ENCODE measurements at regions not wholly inside any gene's neighbourhood (a gene's known extent, or its start where the extent isn't known, plus 50 kb on each side); places are given as distances from the start of the nearest gene placed in this dataset.

DNA sequence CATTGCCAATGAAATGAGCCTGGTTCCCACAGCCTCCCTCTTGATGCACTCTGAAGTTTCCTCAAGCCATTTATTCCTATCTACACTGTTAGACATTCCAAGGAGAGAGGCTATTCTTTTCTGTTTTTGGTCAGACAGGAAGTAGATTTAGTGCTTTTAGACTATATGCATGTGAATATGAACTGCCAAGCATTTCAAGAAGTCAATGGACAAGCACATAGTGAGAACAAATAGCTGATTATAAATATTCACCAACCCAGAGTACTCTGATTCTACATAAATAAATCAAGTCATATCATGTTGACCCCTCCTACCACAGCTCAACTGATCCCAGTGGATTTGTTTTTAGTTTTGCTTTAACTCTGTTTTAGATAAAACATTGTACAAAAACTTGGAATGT, 412.5 kb upstream of the RARB start:
- DNase-seq: no peak

DNA sequence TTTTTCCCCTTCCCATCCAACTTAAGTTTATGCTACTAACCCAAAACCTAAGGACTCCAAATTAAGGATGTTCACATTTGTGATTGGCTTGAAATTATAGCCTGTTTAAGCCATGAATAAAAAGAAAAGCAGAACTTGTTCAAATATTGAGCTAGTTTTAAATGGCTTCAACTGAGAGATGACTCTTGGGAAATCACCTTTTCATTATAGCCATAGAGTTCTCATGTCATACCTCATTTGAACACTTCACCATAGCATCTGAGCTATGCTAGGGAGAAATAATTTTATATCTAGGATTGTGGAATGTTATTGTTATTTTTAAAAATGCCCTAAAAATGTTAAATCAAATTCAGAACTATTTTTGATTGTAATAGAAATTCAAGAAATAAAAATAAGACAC, 409.2 kb upstream of the RARB start:
- no peak for DNase-seq

DNA sequence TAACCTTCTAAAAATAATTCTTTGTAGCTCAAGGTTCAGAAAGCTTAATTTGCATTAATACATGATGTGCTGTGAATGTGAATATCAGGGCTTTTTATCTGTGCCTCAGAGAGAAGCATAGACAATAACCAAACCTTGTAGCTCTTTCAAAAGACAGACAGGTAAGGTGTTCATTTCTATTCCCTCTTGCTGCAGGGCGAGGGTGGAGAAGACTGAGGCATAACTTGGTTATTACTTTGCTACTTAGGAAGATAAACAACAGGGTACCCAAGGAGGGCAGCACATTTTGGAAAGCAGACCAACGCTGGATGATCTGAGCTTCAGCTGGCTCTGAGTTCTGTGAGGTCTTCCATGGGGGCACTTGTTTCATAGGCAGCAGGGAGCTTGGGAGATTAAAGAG, 408.6 kb upstream of the RARB start:
- no peak for DNase-seq

DNA sequence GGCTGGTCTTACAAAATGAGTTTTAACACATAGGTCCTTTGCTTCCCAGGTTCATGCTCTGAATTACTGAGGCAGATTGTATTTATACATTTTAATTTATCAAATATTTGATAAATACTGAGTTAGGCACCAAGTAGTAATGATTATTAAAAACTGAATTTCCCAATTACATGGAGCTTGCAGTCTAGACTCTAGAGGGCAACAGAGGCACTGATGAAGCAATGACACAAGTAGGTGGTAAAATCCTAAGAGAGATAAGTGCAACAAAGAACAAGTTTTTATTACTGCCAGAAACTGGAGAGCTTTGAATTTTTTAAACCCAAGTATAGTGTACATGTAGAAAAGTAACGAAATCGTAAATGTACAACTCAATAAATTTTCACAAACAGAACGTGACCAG, 406.2 kb upstream of the RARB start:
- peak; percentile 36 for DNase-seq

DNA sequence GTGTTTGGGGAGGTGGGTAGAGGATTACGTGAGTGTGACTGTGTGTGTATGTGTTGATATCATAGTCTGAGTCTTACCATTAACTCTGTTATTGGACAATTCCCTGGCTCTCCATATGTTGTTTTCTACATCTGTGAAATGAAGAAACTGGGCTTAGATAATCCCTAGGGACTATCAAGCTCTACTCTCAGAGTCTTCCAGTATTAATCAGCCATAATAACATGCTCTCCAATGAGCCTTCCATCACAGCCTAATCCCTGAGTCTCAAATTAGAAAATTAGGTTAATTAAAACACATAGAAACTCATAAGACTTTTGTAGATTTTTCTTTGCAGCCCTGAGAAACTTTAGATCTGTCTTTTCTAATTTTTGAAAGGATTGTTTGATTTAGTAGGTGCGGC, 404.2 kb upstream of the RARB start:
- no peak for DNase-seq

DNA sequence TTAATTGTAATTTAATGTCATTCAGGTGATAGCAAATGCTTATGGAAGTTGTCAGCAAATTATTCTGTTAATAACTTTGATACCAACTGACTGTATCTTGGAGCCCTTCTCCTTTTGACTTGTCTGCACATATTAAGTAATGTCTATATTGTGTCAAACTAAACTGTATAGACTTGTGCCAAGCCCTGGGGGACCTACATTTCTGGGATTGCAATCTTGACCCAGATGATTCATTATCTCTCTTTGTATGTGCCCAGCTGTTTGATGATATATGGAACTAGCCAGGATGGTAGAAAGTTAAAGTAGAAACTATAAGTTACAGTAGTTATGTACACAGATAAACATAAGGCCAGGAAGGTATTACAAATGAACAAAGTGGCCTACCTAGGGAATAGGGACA, 402.8 kb upstream of the RARB start:
- DNase-seq: peak; percentile 40

DNA sequence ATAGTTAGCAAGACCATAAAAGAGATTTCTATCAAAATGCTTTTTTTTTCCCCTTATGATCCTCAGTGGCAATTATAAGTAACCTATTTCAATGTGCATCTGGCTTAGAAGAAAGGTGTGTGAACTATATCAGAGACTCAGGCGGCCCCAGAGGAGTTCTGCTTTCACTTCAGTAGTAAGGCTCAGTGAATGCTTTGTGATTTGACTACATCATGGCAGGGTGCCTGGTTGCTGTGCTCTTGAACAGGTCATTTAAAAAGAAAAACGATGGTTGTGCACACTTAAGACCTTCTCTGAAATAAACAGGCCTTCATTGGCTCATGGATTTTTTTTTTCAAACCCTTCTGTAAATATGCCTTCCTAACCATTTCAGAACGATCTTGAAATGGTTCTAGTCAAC, 400.4 kb upstream of the RARB start:
- no peak for DNase-seq

DNA sequence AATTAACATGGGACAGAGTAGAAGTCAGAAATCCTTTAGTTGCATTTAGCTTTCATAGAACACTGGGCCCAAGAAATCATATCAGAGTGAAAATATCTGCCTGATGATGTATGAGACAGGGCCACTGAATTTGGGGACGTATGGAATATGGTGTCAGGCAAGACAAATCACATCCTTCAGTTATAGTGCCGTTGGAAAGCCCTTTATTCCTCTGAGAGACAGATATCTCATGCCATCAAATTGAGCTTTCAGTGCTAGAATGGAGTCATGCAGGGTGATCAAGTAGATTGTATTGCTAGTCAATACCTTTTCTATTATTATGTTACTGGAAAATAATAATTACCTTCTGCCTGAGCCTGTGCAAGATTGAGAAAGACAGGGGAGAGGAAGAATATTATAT, 398.2 kb upstream of the RARB start:
- no peak for DNase-seq

DNA sequence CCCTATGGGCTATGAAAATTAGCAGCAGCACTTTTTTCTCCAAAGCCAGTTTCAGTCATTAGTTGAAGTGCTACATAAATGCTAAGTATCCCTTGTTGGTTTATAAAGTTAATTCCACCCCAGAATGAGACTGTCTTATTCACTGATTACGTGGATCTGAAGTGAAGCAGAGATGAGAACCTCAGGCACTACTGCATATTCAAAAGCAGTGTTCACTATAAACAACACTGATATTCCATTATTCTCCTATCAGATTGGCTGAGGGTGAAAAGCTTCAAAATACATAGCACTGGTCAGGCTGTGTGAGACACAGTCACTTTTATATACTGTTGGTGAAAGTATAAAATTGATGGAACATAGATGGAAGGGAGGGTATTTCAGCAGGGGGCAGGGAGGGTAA, 395.7 kb upstream of the RARB start:
- no peak for DNase-seq

DNA sequence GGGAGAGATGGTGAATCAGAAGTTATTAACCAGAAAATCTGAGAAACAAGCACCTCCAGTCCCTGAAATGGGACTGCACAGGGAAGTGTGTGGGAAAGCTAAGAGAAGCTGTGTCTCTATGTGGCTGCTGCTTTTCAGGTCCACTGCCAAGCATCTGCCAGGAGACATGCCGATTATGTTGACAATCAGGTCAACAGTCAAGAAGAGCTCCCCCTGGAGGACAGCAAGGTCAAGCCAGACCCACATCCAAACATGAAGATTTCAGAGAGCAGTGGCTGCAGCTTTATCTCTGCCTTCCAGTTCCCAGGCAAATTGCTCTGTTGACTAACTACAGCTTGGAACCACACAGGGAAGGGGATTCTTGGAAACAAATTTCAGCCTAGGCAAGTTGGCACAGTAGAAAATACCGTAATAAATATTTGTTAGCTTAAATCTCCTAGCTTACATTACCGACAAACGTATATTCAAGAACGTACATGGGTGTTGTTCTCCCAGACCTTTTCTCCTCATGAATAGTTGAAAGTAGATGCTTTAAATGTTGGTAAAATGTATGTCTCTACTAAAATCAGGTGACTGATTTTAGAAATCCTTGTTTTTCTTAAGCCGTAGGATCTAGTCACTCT, 394.5 kb upstream of the RARB start:
- DNase-seq: peak; percentile 48

DNA sequence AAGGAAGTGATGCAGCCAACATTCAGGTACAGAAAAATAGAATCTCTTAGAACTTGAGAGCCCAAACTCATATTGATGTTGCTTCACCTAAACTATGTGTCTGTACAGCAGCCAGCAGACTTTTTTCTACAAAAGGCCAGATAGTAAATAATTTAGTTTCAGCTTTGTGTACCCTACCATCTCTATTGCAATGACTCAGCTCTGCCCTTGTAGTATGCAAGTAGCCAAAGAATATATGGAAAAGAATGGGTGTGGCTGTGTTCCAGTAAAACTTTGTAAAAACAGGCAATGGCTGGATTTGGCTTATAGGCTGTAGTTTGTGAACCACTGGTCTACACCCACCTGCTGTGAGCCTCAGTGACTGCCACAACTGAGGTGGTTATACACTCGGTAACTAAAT, 392.5 kb upstream of the RARB start:
- peak; percentile 41 for DNase-seq

DNA sequence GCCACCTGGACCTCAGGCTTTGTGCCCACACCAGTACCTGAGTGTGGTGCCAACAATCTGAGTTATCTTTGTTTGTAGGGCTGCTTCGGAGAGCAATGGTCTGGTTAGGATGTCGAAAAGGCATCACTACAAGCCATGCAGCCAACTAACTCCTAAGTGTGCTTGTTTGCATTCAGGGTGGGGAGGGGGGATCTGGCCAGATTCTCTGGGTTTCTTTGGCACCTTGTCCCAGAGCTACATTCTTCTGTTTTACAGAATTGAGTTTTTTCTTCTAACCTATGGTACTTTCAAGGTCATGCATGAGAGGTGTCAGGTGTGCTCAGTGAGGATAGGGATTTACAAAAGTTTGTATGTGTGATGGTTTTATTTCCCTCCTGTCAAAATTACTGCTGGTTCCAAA, 391.4 kb upstream of the RARB start:
- no peak for DNase-seq

DNA sequence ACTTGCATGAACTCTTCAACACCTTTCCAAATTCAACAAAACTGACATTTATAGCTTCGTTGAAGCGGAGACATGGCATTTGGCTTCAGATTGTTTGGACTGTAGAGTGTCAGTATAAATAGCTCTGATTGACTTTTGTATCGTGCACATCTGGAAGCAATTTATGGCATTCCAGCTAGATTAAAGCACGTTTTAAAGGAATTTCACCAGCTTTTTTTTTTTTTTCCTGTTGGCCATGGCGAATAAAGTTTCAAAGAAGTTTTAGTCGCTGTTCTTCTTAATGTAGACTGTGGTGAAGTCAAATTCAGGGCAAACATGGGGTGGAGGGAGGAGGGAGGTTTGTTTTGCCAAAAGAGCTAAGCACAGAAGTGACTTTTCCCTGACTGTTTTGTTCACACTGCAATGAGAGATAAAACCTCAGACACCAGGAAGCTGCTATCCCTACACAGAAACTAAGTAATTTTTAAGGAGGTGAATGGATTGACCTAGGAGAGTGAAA, 391.0 kb upstream of the RARB start:
- peak; percentile 78 for DNase-seq

DNA sequence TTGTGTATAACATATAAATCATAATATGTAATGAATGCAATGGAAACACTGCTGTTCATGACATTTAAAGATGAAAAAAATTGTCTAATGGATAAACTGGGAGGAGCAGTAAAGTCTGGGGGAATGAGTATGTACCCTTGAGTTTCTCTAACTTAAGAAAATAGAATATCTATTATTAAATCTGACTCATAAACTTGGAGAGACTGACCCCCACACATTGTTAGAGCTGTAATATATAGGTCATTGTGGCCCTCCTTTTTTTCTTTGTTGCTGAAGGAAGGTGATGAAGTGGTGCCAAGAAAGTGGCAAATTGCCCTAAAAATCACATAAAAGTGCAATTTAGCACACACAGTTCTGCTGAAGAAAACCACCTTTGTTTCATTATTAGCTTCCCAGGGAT, 389.8 kb upstream of the RARB start:
- DNase-seq: no peak

DNA sequence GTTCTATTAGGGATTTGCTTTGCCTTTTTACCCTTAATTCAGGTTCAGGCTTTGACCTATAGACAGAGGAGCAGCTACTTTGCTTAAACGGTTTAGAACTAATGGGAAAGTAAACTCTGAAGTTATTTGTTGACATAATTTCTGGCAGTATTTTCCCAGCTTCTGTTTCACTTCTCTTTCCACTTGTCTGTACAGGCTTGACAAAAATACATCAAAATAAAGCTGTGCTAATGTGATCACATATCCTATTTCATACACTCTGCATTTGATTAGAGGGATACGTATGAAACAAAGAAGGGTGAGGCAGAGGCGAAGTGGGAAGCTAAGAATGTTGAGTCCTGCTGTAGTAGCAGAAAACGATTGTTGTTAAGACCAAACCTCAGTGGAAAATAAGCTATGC, 389.1 kb upstream of the RARB start:
- DNase-seq: no peak

DNA sequence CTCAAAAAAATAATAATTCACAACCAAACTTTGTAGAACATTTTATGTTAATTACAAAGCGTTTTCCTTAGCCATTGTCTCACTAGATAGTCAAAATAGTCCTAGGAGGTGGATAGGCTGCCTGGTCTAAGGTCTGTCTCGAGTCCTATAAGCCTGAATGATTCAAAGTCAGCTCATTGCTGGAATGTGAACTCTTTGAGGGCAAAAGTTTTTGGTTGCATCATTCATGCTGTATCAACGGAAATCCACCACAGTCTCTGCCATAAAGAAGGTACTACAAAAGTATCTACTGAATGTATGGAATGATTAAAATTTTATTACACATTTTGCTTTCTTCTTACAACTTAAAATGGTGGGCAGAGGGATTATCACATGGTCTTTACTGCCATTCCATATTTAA, 387.3 kb upstream of the RARB start:
- peak; percentile 84 for DNase-seq

DNA sequence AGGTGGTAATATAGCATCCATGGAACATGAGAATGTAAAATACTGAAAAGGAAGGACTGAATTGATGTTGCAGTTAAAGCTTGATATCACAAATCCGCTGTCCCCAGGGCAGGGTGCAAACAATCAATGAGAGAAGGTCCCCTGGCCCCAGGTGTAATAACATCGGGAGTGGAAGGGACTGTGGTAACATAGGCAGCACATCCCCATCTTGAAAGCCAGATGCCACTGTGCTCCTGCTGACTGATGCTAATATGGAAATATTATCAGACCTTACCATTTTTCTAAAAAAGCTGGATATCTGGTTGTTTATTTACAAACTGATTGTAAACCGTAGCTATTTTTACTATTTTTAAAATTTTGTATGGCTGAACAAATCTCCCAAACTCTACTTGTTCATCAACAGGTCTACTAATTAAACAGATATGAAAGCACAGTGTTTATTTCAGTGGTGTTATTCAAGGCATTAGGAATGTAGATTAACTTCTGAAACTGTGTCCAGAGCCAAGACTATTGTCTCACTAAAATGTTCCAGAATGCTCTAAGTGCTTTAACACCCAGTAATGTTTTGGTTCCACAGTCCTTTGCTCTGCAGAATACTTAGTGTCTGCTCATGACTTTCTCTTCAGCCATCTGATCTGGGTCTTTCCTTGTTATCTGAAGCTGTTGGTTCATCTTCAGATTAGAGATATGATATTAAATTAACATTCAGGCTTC, 386.0 kb upstream of the RARB start:
- DNase-seq: no peak

DNA sequence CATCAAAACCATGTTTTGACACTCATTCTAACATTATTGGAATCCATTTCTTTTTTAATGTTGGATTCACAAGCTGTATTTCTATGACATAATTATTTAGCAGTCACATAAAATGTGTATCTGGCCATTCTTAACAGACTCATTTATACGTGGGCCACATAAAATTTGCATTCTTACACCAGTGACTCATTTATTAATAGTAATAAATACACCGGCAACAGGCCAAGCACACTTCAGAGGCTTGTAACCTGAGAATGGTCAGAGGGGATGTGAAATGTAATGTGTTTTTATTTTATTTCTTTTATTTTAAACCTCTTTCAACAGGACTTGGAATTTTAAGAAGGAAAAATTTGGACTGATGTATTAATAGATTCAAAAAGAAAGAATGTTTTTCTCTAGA, 384.9 kb upstream of the RARB start:
- peak; percentile 37 for DNase-seq

DNA sequence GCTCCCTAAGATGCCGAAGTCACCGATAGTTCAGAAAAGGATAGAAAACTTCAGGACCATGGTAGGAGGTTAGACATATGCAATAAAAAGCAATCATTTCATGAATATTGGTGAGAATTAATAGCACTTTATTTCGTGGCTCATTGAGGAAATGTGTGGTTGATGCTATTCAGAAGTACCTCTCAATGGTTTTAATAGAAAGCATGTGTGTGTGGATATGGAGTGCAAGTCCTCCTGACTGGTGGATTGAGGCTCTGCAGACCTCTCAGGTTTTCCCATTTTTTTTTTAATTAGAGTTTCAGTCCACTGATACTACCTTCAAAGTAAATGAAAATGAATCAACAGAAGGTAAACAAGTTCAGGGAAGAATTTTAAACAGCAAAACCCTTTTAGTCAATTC, 384.3 kb upstream of the RARB start:
- DNase-seq: no peak

DNA sequence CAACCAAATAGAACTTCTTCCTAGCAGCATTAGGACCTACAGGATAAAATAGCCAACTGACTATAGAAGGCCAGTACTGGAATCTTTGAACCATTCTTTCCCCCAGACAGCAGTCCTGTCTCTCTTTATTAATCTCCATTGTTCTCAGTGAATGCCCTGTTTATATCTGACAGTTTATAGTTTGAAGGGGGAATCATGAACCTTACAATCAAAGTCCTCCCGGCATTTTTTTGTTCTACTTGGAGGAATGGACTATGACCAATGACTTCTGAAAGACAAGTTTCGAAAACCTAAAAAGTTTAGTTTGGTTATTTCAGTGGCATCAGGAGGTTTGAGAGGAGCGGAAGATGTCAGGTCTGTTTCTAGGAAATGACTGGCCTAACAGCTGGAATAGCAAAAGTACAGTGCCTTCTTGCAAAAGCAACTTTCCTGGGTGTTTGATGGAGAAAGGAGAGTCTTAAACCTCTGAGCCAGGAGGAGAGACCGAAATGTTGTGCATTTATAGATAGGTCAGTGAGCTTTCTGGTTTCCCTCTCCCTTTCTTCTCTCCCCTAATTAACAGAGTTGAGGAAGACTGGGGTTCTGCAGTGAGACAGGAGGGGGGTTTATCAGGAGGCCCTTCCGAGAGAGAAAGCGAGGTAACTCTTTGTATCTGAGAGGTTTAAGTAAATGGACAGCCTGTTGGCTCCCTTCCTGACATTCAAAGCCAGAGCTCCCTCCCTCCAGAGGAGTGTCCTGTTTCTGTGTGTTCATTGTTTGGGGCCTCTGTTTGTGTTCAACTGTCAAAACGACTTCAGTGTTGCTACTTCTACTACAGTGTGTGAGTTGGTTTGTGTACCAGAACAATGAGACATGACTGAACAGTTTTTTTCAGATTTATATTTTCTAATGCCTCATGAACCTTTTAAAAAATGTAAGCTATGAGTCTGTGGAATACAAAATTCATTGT, 383.0 kb upstream of the RARB start:
- no peak for DNase-seq

DNA sequence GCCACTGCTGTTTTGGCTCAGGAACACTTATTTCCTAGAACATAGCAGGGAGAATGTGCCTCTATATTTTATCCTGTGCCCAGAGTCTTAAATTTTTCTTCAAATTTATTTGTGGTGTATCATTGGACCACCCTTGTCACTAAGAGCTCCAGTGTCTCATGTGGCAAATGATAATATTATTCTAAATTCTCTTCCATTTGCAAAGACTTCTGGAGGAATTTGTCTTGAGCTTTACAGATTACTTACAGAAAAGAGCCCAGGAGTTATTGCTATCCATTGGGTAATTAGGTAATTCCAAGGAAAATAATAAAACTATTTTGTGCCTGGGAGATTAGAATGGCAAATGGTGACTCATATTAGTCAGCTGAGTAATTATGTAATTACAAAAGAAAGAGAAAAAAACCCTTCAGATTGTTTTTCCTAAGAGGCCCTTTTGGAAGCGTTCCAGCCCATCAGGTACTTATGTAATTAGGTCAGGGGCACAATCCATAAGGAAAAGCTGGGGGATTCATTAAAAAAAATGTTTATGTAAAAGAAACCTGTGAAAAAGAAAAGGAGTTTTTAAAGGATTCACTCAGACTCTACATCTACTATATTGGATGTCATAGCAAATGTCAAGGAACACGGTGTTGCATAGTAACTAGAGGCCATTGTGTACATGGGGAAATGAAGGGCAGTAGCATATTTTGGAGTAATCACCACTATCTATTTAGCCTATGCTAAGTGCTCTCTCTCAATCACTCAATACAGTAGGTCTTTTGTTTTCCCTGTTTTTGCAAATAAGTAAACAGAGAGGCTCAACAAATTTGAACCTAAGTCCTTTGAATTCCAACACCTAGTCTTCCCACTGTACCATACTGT, 380.9 kb upstream of the RARB start:
- peak; percentile 18 for DNase-seq

DNA sequence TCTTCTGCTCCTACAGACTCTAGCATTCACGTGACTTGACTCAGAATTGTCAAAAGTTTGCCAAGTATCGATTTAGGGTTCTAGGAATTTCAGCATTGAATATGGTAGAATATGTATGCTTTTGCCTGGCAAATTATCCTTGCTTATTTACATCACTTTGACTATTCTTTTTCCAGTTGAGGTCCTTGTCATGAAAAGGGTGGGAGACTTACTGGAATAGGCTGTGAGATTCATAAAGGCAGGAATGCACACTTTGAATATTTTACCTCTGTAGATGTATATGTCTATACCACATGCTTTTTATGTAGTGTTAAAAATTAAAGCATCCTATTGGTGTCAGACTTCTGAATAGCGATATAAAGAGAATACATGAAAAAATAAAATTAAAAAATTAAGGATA, 378.8 kb upstream of the RARB start:
- DNase-seq: no peak

DNA sequence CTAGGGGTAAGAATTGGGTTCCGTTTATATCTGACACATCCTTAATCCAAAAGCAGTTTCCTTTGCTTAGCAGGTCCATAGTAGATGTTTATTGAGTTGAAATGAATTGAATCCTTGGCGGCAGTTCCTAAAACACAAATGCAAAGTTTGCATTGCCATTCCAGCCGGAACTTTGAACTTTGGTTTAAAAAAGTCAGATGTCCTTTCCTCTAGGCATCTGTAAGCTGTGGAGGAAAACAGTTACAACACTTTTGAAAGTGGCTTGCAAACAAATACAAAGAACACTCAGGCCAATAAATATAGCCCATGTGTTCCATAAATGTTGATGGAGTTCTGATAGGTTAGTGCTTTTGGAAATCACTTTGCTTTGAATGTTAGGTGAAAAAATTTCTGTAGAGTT, 374.7 kb upstream of the RARB start:
- DNase-seq: no peak

All from EL (cell line).